ENCODE measurements at regions not wholly inside any gene's neighbourhood (a gene's known extent, or its start where the extent isn't known, plus 50 kb on each side); places are given as distances from the start of the nearest gene placed in this dataset.

GRCh38 chr1:78291872-78292271, 198.9 kb upstream of the PTGFR start:
- POLR2A ChIA-PET (ENCODE audit: unreplicated experiment) = no interaction called here
- no peak for DNase-seq

GRCh38 chr1:78292361-78292760, 198.4 kb upstream of the PTGFR start:
- Histone ChIP-seq H3K9me3 (ENCODE audit: insufficient read depth, low read depth) (no peaks in the 10 kb centered on the region), H3K4me2 (no peak overlapping the region), H2AFZ (no peak overlapping the region), H3K4me1 (replicated peaks; ENCODE audit: insufficient read depth) (no peaks in the 10 kb centered on the region), H3K9me2 (ENCODE audit: insufficient read depth) (no peaks in the 10 kb centered on the region), H3K4me3 (no peak overlapping the region), H3K36me3 (ENCODE audit: low read depth) (no peaks in the 10 kb centered on the region), H3K27ac (no peak overlapping the region), H3F3A (ENCODE audit: insufficient read depth, low read depth) (no peaks in the 10 kb centered on the region), H3K79me2 (ENCODE audit: low read depth) (no peaks in the 10 kb centered on the region), H4K20me1 (ENCODE audit: insufficient read depth) (no peaks in the 10 kb centered on the region), H3K27me3 (ENCODE audit: insufficient read depth, low read depth) (no peaks in the 10 kb centered on the region)
- POLR2A ChIA-PET (ENCODE audit: unreplicated experiment) = no interaction called here
- TF ChIP-seq EZH2 (IDR thresholded peaks at IDR 0.05; ENCODE audit: low read depth) = no peak
- TF ChIP-seq CTCF (conservative IDR thresholded peaks at IDR 0.05) = no peak
- CTCF ChIA-PET = no interaction called here
- no peak for DNase-seq
- no TSS peak for BruUV-seq (replicated peaks)
- intact Hi-C loops (cut with micrococcal nuclease; ENCODE audit: unreplicated experiment) = no loop called here

More at GRCh38 chr1:78291872-78292271, 198.9 kb upstream of the PTGFR start:
- Histone ChIP-seq H3K4me1 (replicated peaks; ENCODE audit: insufficient read depth) (no peaks in the 10 kb centered on the region), H4K20me1 (ENCODE audit: insufficient read depth) (no peaks in the 10 kb centered on the region), H3K9me3 (ENCODE audit: insufficient read depth, low read depth) (no peaks in the 10 kb centered on the region), H3K27ac (no peak overlapping the region), H3K27me3 (ENCODE audit: insufficient read depth, low read depth) (no peaks in the 10 kb centered on the region), H3K4me2 (no peak overlapping the region), H3K9me2 (ENCODE audit: insufficient read depth) (no peaks in the 10 kb centered on the region), H3K79me2 (ENCODE audit: low read depth) (no peaks in the 10 kb centered on the region), H3K4me3 (no peak overlapping the region), H2AFZ (no peak overlapping the region), H3K36me3 (ENCODE audit: low read depth) (no peaks in the 10 kb centered on the region), H3F3A (ENCODE audit: insufficient read depth, low read depth) (no peaks in the 10 kb centered on the region)
- CTCF ChIA-PET = no interaction called here
- intact Hi-C loops (cut with micrococcal nuclease; ENCODE audit: unreplicated experiment) = no loop called here
- no TSS peak for BruUV-seq (replicated peaks)
- no peak for TF ChIP-seq CTCF (conservative IDR thresholded peaks at IDR 0.05)
- no peak for TF ChIP-seq EZH2 (IDR thresholded peaks at IDR 0.05; ENCODE audit: low read depth)

- no TSS peak for BruUV-seq (replicated peaks)
- Histone ChIP-seq H2AFZ (no peak overlapping the region), H3K4me1 (replicated peaks; ENCODE audit: insufficient read depth) (no peaks in the 10 kb centered on the region), H3K4me2 (no peak overlapping the region), H3K9me2 (ENCODE audit: insufficient read depth) (no peaks in the 10 kb centered on the region), H3K36me3 (ENCODE audit: low read depth) (no peaks in the 10 kb centered on the region), H3K27me3 (ENCODE audit: insufficient read depth, low read depth) (no peaks in the 10 kb centered on the region), H4K20me1 (ENCODE audit: insufficient read depth) (no peaks in the 10 kb centered on the region), H3K4me3 (no peak overlapping the region), H3K79me2 (ENCODE audit: low read depth) (no peaks in the 10 kb centered on the region), H3K9me3 (ENCODE audit: insufficient read depth, low read depth) (peaks cover under 1% of the 10 kb centered on the region; the same call in 1 of the 2 replicates), H3K27ac (no peak overlapping the region), H3F3A (ENCODE audit: insufficient read depth, low read depth) (no peaks in the 10 kb centered on the region)
- no peak for TF ChIP-seq CTCF (conservative IDR thresholded peaks at IDR 0.05)
- TF ChIP-seq EZH2 (IDR thresholded peaks at IDR 0.05; ENCODE audit: low read depth) = no peak
- POLR2A ChIA-PET (ENCODE audit: unreplicated experiment) = no interaction called here
- no peak for DNase-seq
- intact Hi-C loops (cut with micrococcal nuclease; ENCODE audit: unreplicated experiment) = no loop called here
- CTCF ChIA-PET = no interaction called here
Observed at GRCh38 chr1:78297836-78298235, 192.9 kb upstream of the PTGFR start.

All from PC-9 (cell line).